ENCODE measurements at regions not wholly inside any gene's neighbourhood (a gene's known extent, or its start where the extent isn't known, plus 50 kb on each side); places are given as distances from the start of the nearest gene placed in this dataset.

- peak; percentile 9 to 44 (median 31) for DNase-seq
These were observed 54.8 kb downstream of the CCDC71L start for GRCh38 chr7:106606120-106606519.

DNA sequence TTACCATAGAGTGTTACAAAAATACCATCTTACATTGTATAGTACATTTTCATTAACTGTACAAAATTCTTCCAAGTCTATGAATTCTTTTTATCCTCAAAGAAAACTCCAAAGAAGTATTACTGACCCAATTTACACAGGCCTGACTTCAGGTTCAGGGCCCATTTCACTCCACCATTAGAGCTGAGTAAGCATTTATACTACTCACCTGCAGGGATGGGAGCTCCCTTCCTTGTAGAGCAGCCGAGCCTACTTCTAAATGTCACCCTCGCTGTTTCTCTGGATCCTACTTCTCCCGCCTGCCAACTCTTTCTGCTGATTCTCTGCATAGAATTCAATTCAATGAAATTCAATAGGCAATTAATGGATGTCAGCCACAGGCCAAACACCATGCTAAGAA lies 56.0 kb downstream of the CCDC71L start:
- DNase-seq = no peak

GRCh38 chr7:106604303-106604924 lies 56.5 kb downstream of the CCDC71L start:
- DNase-seq = peak; percentile 4 to 51 (median 30)

DNA sequence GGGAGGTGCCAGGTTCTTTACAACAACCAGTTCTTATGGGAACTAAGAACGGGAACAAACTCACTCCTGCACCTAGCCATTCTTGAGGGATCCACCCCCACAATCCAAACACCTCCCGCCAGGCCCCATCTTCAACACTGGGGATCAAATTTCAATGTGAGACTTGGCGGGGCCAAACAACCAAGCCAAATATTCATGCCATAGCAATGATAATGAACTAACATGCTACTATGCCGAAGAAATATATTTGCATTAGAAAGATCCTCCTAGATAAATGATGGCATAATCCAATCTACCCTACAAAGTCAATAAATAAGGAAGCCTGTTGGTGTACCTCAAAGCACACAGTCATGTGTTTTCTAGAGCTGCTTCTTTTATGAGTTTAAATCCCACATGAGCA lies 57.6 kb downstream of the CCDC71L start:
- DNase-seq = no peak

DNA sequence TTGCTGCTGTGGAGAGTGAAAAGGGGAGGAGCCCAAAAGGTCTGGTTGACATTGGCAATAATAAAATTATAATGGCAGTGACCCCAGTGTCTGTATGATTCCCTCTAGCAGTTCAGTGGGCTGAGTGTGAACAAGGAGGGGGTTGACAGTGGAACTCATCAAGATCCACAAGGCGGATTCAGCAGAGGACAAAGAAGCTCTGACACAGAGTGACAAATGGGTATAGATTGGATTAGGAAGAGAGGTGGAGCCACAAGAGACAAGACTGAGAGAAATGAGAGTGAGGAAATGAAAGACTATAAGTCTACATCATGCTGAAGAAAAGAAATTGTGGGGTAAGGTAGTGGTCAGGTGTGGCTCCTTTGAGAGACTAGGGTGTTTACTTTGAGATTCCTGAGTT lies 58.9 kb downstream of the CCDC71L start:
- no peak for DNase-seq

DNA sequence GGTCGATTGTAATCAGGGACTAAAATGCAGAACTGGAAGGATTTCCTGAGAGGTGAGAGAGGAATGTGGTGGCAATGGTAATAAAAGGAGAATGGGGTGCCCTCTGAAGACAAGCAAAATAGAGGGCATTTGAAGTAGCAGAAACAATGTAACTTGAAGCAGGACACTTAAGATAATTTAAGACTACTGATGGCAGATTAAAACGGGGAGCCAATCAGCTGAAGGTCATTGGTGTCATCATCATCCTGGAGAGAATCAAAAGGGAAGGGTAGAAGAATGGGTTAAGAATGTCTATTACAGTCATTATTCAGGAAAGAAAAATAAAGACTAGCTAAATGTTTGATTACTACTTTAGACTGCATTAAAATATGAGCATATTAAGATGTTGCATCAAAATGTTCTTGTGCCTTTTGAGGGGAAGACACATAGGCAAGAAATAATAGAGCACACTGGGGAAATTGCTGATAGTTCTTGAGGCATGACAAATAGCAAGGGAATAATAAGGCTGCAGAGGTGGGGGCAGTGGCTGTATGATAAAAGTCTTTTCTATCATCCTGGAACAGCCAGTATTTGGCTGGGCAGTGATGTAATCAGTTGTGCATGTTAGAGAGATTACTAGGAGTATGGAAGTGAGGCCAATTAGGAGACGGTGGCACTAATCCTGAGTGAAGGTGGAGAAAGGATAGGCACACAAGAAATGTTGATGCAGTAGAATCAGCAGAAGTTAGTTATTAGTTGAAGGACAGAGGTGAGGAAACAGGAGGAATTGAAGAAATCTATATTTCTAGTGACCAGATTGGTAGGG lies 60.2 kb downstream of the CCDC71L start:
- no peak for DNase-seq

DNA sequence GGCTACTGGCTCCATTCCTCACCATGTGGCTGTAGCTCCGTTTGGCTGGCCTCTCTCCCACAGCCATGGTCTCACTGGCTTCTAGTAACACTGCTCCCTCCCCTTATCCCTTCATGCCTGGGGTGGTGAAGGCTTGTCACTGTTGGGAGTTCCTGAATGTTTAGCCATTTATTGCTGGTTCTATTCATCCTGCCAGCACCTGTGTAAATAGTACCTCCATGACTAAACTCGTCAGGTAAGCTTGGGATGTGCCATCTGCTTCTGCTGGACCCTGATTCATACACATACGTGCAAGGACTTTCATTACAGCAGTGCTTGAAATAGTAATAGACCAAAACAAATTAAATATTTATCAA lies 61.6 kb downstream of the CCDC71L start:
- no peak for DNase-seq

DNA sequence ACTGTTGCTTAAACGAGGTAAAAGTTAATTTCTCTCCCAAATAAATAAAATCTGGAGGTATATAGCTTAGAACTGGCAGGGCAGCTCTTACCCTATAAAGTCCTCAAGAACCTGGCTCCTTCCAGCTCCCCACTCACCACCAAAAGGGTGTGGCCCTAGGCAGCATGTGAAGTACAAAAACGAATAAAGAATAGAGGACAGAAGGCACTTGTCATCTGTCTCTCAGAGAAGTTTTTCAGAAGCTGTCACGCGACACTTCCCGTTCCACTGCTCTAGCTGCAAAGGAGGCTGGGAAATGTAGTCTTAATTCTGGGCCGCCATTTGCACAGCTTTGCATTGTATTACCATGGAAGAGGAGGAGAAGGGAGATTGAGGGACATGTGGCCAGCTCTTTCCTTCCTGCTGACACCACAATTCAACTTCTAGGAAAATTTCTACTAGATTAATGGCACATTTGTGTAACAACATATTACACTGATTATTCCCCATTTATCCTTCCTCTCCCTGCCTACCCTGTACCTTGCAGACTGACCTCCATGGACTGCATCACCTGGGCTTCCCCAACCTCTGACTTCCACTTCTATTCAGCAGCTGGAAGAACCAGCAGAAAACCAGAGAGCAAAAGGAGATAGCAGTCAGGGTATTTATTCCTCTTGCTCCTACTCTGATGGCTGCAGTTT lies 62.2 kb downstream of the CCDC71L start:
- peak; percentile 90 to 96 (median 94) for DNase-seq

DNA sequence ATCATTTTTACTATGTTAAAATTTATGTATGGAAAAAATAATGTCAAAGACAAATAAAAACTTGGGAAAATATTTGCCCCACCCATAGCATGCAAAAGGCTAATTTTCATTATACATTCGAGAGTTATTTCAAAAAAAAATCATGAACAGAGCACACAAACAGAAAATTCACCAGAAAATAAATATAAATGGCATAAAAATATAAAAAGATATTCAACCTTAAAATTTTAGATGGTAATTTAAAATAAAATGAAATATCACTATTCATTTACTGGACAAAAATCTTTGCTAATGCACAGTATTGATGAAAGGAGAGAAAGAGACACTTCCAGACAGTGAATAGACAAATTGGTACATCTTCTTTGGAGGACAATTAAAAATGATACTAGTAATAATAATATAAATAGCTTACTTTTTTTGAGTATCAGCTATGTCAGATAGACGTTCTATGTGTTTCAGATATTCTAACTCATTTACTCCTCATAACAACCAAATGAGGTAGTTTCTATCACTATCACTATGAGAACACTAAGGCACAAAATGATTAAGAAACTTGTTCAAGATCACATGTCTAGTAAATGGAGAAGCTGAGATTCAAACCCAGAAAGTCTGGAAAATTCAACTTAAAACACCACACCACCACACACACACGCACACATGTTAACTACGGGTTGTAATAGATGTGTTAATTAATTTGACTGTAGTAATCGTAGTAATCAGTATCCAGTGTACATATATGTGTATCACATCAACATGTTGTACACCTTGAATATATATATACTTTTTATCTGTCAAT lies 63.0 kb downstream of the CCDC71L start:
- DNase-seq = peak; percentile 30 to 76 (median 54)

GRCh38 chr7:106597014-106597413 lies 63.9 kb downstream of the CCDC71L start:
- DNase-seq = no peak

- DNase-seq = no peak
These were observed 65.0 kb downstream of the CCDC71L start for GRCh38 chr7:106595922-106596321.

GRCh38 chr7:106593028-106593417 lies 67.9 kb downstream of the CCDC71L start:
- no peak for DNase-seq

GRCh38 chr7:106592282-106593027 lies 68.5 kb downstream of the CCDC71L start:
- no peak for DNase-seq

DNA sequence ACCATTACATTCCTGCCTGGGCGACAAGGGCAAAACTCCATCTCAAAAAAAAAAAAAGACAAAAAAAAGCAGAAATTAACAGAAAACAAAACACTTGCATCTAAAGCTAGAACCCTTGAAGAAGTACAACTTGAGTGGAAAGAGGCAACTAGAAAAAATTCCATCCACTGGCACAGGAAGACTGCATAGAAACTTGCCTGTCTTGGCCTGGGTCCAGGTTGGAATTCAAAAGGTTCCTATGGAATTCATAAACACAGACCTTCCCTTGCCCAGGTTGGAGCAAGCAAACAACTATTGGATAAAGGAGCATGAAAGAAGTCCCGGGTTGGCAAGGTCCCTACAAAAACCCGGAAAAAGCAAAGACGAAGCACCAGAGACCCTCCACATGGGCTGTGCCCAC lies 69.8 kb downstream of the CCDC71L start:
- no peak for DNase-seq

DNA sequence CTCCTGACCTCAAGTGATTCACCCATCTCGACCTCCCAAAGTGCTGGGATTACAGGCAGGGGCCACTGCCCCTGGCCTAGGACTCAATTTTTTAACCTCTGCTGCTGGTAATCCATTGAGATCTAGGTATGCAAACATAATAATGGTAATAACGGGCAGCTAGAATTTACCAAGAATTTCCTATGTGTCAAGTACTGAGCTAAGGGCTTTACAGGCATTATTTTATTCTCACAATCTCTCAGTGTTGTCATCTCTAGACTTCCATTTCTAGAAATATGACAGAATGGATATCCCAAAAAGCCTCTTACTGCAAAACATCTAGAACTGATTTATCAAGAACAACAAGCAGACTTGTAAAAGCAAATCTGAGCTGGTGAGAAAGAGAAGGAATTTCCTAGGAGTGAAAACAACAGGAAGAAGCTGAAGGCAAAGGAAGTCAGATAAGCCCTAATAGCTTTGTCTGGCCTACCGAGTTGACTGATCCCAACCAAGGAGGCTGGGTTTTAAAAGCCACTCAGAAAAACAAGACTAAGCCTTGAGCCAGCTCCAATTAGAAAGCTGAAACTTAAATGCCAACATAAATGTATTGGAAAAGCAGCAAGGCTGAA lies 70.6 kb downstream of the CCDC71L start:
- no peak for DNase-seq

DNA sequence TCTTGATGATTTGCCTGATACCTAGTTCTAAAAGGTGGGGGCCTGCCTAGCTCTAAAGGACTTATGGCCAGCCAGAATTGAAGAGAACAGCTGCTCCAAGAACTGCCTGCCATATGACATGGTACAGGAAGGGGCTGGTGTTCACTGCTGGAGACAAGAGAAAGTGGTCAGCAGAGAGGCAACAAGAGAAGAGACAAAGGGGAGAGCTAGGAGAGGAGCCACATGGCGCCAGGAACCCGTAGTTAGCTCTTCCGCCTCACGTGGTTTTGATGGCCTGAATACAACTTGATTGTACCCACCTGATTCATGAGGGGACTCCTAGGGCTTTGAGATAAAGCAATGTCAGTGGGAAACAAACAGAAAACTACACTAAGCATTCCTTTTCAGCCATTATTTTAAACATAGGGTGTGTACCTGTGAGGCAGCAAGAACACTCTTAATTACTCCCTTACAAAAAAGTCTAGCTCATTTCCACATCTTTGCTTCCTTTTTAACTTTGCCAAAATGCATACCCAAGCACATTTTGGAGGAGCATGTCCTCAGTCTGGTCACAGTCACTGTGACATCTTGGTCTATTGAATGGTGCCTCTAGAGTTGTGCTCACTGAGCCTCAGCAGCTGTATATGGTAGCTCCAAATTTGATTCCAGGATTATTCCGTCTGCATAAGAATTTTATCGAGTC lies 71.6 kb downstream of the CCDC71L start:
- DNase-seq = peak in 2 of 4 experiments; percentile 4 to 40

DNA sequence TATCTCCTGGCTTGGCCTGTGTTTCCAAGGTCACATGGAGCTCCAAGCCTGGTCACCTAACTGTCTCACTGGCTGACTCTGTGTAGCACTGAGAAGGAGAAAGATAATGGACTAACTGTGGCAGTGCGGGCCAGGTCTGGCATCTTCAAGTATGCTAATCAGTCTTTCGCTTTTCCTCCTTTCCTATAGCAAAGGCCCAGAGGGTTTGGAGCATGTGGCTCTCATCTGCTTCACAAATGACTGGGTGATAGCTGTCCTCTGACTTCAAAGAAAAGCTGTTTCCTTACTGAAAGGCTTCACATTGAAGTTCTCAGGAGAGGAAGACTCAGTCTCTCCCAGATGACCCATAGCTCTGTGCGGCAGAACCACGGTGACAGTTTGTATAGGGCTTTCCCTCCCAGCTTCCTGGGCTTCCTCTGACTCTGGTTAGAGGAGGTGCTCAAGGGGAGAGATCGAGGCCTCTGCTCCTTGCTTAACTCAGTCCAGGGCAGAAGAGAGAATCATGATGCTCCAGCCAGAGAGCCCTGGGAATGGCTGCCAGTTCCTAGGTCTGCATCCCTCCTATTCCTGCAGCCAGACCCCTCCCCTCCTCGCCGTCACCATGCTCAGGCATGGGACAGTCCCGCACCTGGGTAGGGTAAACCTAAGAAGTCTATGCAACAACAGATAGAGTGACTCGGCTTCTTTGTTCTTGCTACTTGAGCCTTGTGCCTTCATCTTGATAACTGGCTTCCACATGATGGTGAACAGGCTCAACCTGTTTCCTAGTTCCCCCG lies 72.3 kb downstream of the CCDC71L start:
- DNase-seq = no peak

- DNase-seq = no peak
These were observed 75.8 kb downstream of the CCDC71L start for GRCh38 chr7:106584914-106585759.

All from suppressor macrophage (primary cell).